MCF 10A (cell line): ENCODE measurements at regions not wholly inside any gene's neighbourhood (a gene's known extent, or its start where the extent isn't known, plus 50 kb on each side); places are given as distances from the start of the nearest gene placed in this dataset.

ENCODE experiments used
- BruUV-seq: library from RNA; stranded (reverse); fragments of 400-500 nt; replicated peaks from 2 replicates; lab custom pipeline; 2021; lab: Mats Ljungman, UMichigan
- CTCF ChIA-PET: fragments of 300-600 bp; sonication (Branson Sonifier 250); formaldehyde crosslinking; extraction: SDS; loops from one replicate; lab custom pipeline; 2021; ENCODE audit warnings: antibody characterized with exemption, inconsistent platforms; lab: Yijun Ruan, JAX
- POLR2A ChIA-PET: fragments of 300-600, 350-650 bp; sonication (Branson Sonifier 250); formaldehyde crosslinking; extraction: SDS; loops from one replicate; lab custom pipeline; 2020; ENCODE audit warnings: antibody characterized with exemption, inconsistent platforms; lab: Yijun Ruan, JAX
- DNase-seq: peaks from one replicate; pipeline ENCODE4 v3.0.0-alpha.2; 2018; ENCODE audit not compliant: unreplicated experiment
- H3K27ac Mint-ChIP-seq: one replicate; pipeline ENCODE4 v1.8.0; 2022; ENCODE audit warnings: mild to moderate bottlenecking, low read depth, mixed read lengths; ENCODE audit not compliant: unreplicated experiment
- H3K27me3 Mint-ChIP-seq: one replicate; pipeline ENCODE4 v1.8.0; 2022; ENCODE audit warnings: mixed read lengths; ENCODE audit not compliant: insufficient read depth, unreplicated experiment
- H3K36me3 Mint-ChIP-seq: one replicate; pipeline ENCODE4 v1.8.0; 2022; ENCODE audit warnings: mild to moderate bottlenecking, moderate library complexity, mixed read lengths; ENCODE audit not compliant: insufficient read depth, unreplicated experiment
- H3K4me1 Mint-ChIP-seq: one replicate; pipeline ENCODE4 v1.8.0; 2022; ENCODE audit warnings: mixed read lengths; ENCODE audit not compliant: insufficient read depth, unreplicated experiment
- H3K4me3 Mint-ChIP-seq: one replicate; pipeline ENCODE4 v1.8.0; 2022; ENCODE audit warnings: mild to moderate bottlenecking, moderate library complexity, mixed read lengths; ENCODE audit not compliant: unreplicated experiment
- H3K9me3 Mint-ChIP-seq: one replicate; pipeline ENCODE4 v1.8.0; 2022; ENCODE audit warnings: mixed read lengths; ENCODE audit not compliant: unreplicated experiment
- intact Hi-C: fragments of 100-400 bp; cut with micrococcal nuclease; formaldehyde crosslinking; loops from 2 replicates; pipeline ENCODE4 v1.14.1; 2022
- TF ChIP-seq, protein P1 (sequence below): fragments of 200-600 bp; IDR thresholded peaks from one replicate; pipeline ENCODE4 v1.8.0; 2022; ENCODE audit warnings: antibody characterized with exemption, mild to moderate bottlenecking; ENCODE audit not compliant: unreplicated experiment

DNA sequence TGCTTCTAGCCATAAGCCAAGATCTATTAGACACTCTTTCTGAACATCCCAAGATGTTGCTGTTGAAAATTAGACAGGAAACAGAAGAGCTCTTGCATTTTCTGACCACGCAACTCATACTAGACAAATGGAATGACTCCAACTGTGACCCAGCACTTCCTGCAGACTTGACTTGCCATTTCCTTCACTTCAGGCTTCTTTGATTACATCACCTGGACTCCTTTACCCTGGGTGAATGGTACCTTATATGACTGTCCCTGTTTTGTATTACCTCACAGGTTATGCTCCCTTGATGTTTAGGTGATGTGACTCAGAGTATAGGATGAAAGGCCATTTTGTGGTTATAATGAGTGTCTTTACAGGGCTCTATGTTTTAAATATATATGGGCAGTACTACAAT, 236.1 kb downstream of the BMP2 start:
- no peaks in the 10 kb centered on the region for H3K36me3 Mint-ChIP-seq
- no peak overlapping the region for H3K27ac Mint-ChIP-seq
- POLR2A ChIA-PET, result interaction anchor here (2.3 kb wide), 1 partner anchor 9 kb away, joined by 7 read pairs; no protein-coding TSS in a partner anchor
- no TSS peak for BruUV-seq
- H3K27me3 Mint-ChIP-seq, result no peaks in the 10 kb centered on the region
- DNase-seq, result peak; percentile 34
- H3K4me1 Mint-ChIP-seq, result peaks cover 7% of the 10 kb centered on the region
- H3K9me3 Mint-ChIP-seq, result no peaks in the 10 kb centered on the region
- intact Hi-C loops, result no loop called here
- TF ChIP-seq, protein P1, sequence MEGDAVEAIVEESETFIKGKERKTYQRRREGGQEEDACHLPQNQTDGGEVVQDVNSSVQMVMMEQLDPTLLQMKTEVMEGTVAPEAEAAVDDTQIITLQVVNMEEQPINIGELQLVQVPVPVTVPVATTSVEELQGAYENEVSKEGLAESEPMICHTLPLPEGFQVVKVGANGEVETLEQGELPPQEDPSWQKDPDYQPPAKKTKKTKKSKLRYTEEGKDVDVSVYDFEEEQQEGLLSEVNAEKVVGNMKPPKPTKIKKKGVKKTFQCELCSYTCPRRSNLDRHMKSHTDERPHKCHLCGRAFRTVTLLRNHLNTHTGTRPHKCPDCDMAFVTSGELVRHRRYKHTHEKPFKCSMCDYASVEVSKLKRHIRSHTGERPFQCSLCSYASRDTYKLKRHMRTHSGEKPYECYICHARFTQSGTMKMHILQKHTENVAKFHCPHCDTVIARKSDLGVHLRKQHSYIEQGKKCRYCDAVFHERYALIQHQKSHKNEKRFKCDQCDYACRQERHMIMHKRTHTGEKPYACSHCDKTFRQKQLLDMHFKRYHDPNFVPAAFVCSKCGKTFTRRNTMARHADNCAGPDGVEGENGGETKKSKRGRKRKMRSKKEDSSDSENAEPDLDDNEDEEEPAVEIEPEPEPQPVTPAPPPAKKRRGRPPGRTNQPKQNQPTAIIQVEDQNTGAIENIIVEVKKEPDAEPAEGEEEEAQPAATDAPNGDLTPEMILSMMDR, result no peak
- CTCF ChIA-PET, result no interaction called here
- no peak overlapping the region for H3K4me3 Mint-ChIP-seq

DNA sequence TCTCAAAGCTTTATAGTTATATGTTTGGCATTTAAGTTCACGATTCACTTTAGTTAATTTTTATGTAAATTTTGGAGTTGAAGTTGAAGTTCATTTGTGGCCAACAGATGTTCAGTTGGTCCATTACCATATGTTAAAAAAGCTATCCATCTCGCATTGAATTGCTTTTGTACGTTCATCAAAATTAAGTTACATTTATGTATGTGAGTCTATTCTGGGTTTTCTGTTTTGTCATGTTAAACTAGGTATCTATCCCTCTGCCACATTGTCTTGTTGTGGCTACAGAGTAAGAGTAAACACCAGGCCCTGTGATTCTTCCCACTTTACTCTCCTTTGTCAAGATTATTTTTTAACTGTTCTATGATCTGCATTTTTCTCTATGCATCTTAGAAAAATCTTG, 237.3 kb downstream of the BMP2 start:
- H3K4me3 Mint-ChIP-seq, result no peak overlapping the region
- BruUV-seq, result no TSS peak
- POLR2A ChIA-PET, result interaction anchor here (0.9 to 2.3 kb wide), 2 partner anchors 9 to 10 kb away, joined by 3 to 7 read pairs; no protein-coding TSS in a partner anchor
- intact Hi-C loops, result no loop called here
- H3K4me1 Mint-ChIP-seq, result peaks cover 7% of the 10 kb centered on the region
- no peaks in the 10 kb centered on the region for H3K36me3 Mint-ChIP-seq
- CTCF ChIA-PET, result no interaction called here
- no peaks in the 10 kb centered on the region for H3K27me3 Mint-ChIP-seq
- TF ChIP-seq, protein P1, result no peak
- no peaks in the 10 kb centered on the region for H3K9me3 Mint-ChIP-seq
- no peak overlapping the region for H3K27ac Mint-ChIP-seq
- DNase-seq, result no peak

DNA sequence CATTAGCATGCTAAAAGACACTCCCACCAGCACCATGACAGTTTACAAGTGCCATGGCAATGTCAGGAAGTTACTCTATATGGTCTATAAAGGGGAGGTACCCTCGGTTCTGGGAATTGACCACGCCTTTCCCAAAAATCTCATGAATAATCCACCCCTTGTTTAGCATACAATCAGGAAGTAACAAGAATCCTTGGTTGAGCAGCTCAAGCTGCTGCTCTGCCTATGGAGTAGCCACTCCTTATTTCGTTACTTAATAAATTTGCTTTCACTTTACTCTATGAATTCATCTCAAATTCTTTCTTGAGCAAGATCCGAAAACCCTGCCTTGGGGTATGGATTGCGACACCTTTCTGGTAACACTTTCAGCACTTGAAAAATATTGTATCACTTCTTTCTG, 243.0 kb downstream of the BMP2 start:
- peaks cover 11% of the 10 kb centered on the region for H3K4me1 Mint-ChIP-seq
- no peaks in the 10 kb centered on the region for H3K27me3 Mint-ChIP-seq
- CTCF ChIA-PET, result interaction anchor here (0.5 to 1.6 kb wide), 4 partner anchors 11 to 275 kb away, joined by 3 to 4 read pairs (median 3); no protein-coding TSS in a partner anchor
- peak; percentile 91 for DNase-seq
- TF ChIP-seq, protein P1, result no peak
- peak overlapping the region; percentile 91 for H3K27ac Mint-ChIP-seq
- no TSS peak for BruUV-seq
- no peaks in the 10 kb centered on the region for H3K9me3 Mint-ChIP-seq
- H3K36me3 Mint-ChIP-seq, result no peaks in the 10 kb centered on the region
- H3K4me3 Mint-ChIP-seq, result peak overlapping the region; percentile 7
- POLR2A ChIA-PET, result interaction anchor here (0.5 to 1.8 kb wide), 6 partner anchors 13 to 923 kb away, joined by 3 to 23 read pairs (median 4); no protein-coding TSS in a partner anchor
- intact Hi-C loops, result no loop called here

DNA sequence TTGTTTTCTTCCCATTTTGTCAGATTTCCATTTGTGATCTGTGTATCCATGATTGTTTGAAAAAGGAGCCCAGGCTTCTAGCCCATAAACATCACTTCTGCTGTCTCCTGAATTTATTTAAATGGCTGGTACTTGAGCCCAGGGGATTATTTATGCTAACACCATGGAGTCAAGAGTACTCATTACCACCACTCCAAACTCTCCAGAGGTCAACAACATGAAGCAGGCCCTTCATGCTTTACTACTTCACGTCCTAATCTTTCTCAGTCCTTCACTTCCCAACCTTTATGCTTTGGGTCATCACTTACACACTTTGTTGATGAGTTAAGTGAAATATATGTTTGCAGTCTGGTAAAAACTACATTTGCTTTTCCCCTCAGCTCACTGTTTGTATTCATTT, 247.8 kb downstream of the BMP2 start:
- no peaks in the 10 kb centered on the region for H3K27me3 Mint-ChIP-seq
- intact Hi-C loops, result no loop called here
- peaks cover 11% of the 10 kb centered on the region for H3K4me1 Mint-ChIP-seq
- DNase-seq, result no peak
- H3K27ac Mint-ChIP-seq, result no peak overlapping the region
- no peaks in the 10 kb centered on the region for H3K36me3 Mint-ChIP-seq
- ChIA-PET CTCF (no interaction called here), POLR2A (interaction anchor here (1.0 kb wide), 1 partner anchor 21 kb away, joined by 3 read pairs; no protein-coding TSS in a partner anchor)
- TF ChIP-seq, protein P1, result no peak
- no peak overlapping the region for H3K4me3 Mint-ChIP-seq
- no TSS peak for BruUV-seq
- H3K9me3 Mint-ChIP-seq, result no peaks in the 10 kb centered on the region
